ENCODE measurements at regions not wholly inside any gene's neighbourhood (a gene's known extent, or its start where the extent isn't known, plus 50 kb on each side); places are given as distances from the start of the nearest gene placed in this dataset.

- CTCF ChIA-PET, result no interaction called here
These were observed 672.2 kb downstream of the CPS1 start for GRCh38 chr2:211228559-211228958.

More at GRCh38 chr2:211228559-211228958, 672.2 kb downstream of the CPS1 start:
- H3K9ac ChIP-seq (ENCODE audit: low read length), result no peak overlapping the region
- no peak overlapping the region for H3K27ac ChIP-seq (ENCODE audit: low read depth, low read length)
- H4K20me1 ChIP-seq (ENCODE audit: insufficient read depth), result no peaks in the 10 kb centered on the region
- ATAC-seq (no peak), DNase-seq (ENCODE audit: low read depth, low spot score) (no peak)
- H3K4me3 ChIP-seq (replicated peaks in 1 of 2; ENCODE audit: low read depth in 1 of 2, low read length in 2 of 2), result no peak overlapping the region
- H3K4me2 ChIP-seq (ENCODE audit: low read length), result no peak overlapping the region
- no peaks in the 10 kb centered on the region for H3K9me2 ChIP-seq (ENCODE audit: insufficient read depth)
- POLR2A ChIA-PET, result no interaction called here
- no peak for TF ChIP-seq SIN3A (IDR thresholded peaks at IDR 0.05; ENCODE audit: low read depth)
- TF ChIP-seq ZFX (IDR thresholded peaks at IDR 0.05), result no peak
- no peak for TF ChIP-seq RAD21 (IDR thresholded peaks at IDR 0.05; ENCODE audit: low read depth)
- TF ChIP-seq YY1 (IDR thresholded peaks at IDR 0.05; ENCODE audit: extremely low read depth, insufficient replicate concordance, low read depth, low read length), result no peak
- TF ChIP-seq POLR2A (IDR thresholded peaks at IDR 0.05; ENCODE audit: borderline replicate concordance, extremely low read depth, insufficient read depth, insufficient read length), result no peak
- TF ChIP-seq EZH2 (IDR thresholded peaks at IDR 0.05), result no peak
- TF ChIP-seq POLR2AphosphoS5 (IDR thresholded peaks at IDR 0.05; ENCODE audit: low read depth, low read length), result no peak
- TF ChIP-seq REST (IDR thresholded peaks at IDR 0.05; ENCODE audit: low read depth), result no peak
- no peak for TF ChIP-seq MAX (IDR thresholded peaks at IDR 0.05)
- TF ChIP-seq FOSL1 (IDR thresholded peaks at IDR 0.05; ENCODE audit: low read depth), result no peak
- no peak for TF ChIP-seq ATF3 (IDR thresholded peaks at IDR 0.05)
- no peak for TF ChIP-seq EZH2phosphoT487 (IDR thresholded peaks at IDR 0.05; ENCODE audit: borderline replicate concordance)
- TF ChIP-seq ZNF274 (IDR thresholded peaks at IDR 0.05; ENCODE audit: low read depth, low read length), result no peak
- no peak for TF ChIP-seq ELF1 (IDR thresholded peaks at IDR 0.05; ENCODE audit: borderline replicate concordance, low read depth)
- no peak for TF ChIP-seq CTCF (IDR thresholded peaks at IDR 0.05 in 2 of 3, conservative IDR thresholded peaks at IDR 0.05 in 1 of 3; ENCODE audit: borderline replicate concordance in 1 of 3, insufficient read depth in 1 of 3, low read depth in 2 of 3, low read length in 2 of 3)
- TF ChIP-seq ZBTB33 (IDR thresholded peaks at IDR 0.05; ENCODE audit: extremely low read depth, insufficient replicate concordance, low read length), result no peak
- TF ChIP-seq EGR1 (IDR thresholded peaks at IDR 0.05; ENCODE audit: low read depth), result no peak
- no peak for TF ChIP-seq TCF7L2 (IDR thresholded peaks at IDR 0.05; ENCODE audit: borderline replicate concordance, extremely low read depth, insufficient read depth, insufficient read length)
- no peak for TF ChIP-seq JUND (IDR thresholded peaks at IDR 0.05)
- TF ChIP-seq CBX3 (IDR thresholded peaks at IDR 0.05; ENCODE audit: low read depth), result no peak
- no peaks in the 10 kb centered on the region for H3K79me2 ChIP-seq (ENCODE audit: insufficient read depth, low read length)
- H3K9me3 ChIP-seq (ENCODE audit: control insufficient read depth in 1 of 2, insufficient read depth in 1 of 2, low read depth in 1 of 2, low read length in 2 of 2), result no peaks in the 10 kb centered on the region
- no peaks in the 10 kb centered on the region for H3K36me3 ChIP-seq (ENCODE audit: control insufficient read depth in 1 of 2, insufficient read depth in 2 of 2, low read length in 2 of 2)
- no TSS peak for BruUV-seq (replicated peaks)
- no peaks in the 10 kb centered on the region for H3K4me1 ChIP-seq (ENCODE audit: control insufficient read depth in 1 of 2, insufficient read depth in 2 of 2, low read length in 2 of 2)
- intact Hi-C loops (cut with micrococcal nuclease), result no loop called here
- RAD21 ChIA-PET (ENCODE audit: low non-redundant PET in 1 of 2, low total read pairs in 2 of 2, uncharacterized antibody in 2 of 2, unreplicated experiment in 2 of 2), result no interaction called here
- no peak overlapping the region for H2AFZ ChIP-seq (ENCODE audit: low read depth, low read length, poor library complexity, severe bottlenecking)
- no peaks in the 10 kb centered on the region for H3K27me3 ChIP-seq (ENCODE audit: insufficient read depth, low read length)

All from HCT116 (cell line).